HG02642 (cell line): ENCODE measurements at regions not wholly inside any gene's neighbourhood (a gene's known extent, or its start where the extent isn't known, plus 50 kb on each side); places are given as distances from the start of the nearest gene placed in this dataset.
"Not testable (repeated sequence)": the region's sequence is repeated elsewhere in the genome, so short reads cannot be mapped to it uniquely, and the experiment has no call there.

ENCODE experiments used
- ATAC-seq: cut with Tn5 transposase; IDR thresholded peaks from one replicate; pipeline ENCODE4 v1.9.1; 2021; ENCODE audit warnings: mild to moderate bottlenecking; ENCODE audit not compliant: unreplicated experiment, poor library complexity

DNA sequence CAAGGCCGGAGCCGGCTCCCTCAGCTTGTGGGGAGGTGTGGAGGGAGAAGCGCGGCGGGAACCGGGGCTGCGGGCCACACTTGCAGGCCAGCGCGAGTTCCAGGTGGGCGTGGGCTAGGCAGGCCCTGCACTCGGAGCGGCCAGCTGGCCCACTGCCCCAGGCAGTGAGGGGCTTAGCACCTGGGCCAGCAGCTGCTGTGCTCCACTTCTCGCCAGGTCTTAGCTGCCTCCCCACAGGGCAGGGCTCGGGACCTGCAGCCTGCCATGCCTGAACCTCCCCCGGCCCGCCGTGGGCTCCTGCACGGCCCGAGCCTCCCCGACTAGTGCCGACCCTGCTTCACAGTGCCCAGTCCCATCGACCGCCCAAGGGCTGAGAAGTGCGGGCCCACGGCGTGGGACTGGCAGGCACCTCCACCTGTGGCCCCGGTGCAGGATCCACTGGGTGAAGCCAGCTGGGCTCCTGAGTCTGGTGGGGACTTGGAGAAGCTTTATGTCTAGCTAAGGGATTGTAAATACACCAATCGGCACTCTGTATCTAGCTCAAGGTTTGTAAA lies 131.8 kb downstream of the KDR start:
- ATAC-seq = not testable (repeated sequence)

DNA sequence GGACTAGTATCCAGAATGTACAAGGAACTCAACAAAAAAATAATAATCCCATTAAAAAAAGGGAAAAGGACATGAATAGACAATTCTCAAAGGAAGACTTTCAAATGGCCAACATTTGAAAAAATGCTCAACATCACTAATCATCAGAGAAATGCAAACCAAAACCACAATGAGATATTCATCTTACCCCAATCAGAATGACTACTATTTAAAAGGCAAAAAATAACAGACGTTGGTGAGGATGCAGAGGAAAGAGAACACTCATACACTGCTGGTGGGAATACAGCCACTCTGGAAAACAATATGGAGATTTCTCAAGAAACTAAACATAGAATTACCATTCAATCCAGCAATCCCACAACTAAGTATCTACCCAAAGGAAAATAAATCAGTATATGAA lies 133.1 kb downstream of the KDR start:
- no peak for ATAC-seq

DNA sequence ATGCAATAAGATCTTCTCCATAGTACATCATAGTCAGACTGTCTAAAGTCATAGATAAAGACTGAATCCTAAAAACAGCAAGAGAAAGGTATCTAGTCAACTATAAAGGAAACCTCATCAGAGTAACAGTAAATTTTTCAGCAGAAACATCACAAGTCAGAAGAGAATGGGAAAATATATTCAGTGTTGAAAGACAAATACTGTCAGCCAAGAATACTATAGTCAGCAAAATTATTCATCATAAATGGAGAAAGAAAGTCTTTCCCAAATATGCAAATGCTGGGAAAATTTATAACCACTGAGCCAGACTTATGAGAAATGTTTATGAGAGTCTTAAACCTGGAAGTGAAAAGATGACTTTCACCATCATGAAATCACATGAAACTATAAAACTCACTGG lies 136.7 kb downstream of the KDR start:
- no peak for ATAC-seq

DNA sequence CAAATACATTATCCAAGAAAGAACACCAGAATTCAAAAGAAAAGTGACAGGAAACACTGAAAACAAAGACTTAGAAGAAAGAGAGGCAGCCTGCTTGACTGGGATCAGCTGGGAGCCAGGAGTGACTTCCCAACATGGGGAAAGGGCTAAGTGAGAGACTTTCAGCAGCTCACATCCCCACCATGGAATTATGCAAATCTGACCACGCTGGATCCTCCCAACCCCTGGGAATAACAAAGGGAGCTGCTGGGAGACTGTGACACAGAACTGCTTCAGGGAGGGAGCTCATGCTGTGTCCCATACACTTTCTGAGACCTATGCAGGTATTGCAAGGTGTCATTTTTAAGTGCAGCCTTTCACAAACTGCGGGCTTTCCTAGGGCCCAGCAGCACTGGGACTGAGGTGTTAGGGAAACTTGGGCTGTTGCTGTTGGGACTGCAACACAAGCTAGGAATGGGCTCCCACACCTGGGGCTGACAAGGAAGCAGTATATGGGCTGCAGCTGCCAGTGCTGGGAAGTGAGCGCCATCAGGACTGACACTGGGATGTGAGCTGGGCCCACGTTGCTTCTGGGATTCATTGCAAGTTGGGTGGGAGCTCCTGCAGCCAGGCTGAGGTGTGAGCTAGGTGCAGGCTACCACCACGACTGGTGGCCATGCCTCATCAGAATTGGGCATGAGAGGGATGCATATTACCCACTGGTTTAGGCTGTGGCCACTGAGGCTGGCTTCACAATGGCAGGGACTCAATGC lies 139.1 kb downstream of the KDR start:
- ATAC-seq = no peak

DNA sequence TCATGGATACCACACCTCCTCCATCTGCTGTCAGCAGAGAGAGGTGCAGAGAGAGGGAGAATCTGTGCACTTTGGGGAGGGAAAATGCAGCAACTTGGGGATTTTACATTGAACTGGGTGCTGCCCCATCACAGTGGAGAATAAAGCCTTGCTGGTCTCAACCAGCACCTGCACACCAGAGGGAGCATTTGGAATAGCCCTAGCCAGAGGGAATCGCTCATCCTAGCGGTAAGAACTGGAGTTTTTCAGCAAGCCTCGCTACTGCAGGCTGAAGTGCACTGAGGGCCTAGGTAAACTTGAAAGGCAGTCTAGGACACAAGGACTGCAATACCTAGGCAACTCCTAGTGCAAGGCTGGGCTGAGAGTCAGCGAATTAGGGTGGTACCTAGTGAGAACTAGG lies 148.7 kb downstream of the KDR start:
- no peak for ATAC-seq

DNA sequence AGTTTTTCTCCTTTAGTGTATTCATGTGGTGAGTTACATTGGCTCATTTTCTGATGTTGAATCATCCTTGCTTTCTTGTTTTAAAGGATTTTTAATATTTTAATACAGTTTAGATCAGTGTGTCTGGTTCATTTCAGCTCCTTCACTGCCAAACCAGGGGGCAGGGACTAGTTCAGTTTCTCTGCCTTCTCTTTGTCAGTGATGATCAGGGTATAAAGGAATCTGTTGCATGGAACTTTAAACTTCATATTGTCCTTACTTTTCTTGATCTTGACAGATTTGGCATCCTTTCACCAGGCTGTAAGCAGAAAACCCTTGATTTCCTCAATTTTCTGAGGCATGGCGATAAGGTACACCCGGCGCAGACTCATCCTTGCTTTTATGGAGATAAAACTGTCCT lies 149.4 kb downstream of the KDR start:
- ATAC-seq = no peak

DNA sequence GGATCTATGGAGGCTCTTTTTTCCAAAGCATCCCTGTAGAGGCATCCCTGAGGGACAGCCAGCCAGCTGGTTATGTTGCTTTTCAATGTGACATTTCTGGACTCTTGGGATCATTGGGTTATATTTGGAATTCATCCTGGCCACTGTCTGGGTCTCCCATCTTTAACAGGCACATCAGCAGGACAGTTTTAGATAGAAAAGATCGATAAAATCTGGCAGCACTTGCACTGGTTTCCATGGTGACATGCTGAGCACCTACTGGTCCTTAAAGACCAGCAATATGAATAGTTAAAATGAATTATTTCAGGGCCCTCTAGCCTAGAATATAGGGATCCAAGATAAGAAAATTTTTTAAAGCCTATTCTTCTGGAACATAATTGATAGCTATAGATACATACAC lies 151.6 kb downstream of the KDR start:
- ATAC-seq = no peak

DNA sequence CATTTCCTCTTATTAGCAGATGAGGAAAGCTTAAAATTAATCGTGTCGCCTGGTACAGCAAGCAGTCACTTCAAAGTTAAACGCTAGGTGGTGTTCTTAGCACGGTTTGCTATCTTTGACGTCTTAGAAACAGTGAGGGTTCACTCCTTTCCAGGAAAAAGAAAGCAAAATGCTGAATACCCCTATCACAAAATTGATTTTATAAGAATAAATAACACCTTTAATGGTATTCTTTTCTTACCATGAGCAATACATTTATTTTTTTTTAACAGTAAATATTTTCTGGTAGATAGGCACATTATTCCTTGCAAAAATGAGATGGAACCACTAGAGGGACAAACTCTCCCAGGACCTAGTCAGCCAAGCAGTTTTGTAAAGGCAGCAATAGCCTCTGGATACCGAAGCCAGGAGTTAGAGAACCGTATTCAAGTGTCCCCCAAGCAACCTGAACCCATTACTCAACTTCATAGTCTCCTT lies 153.9 kb downstream of the KDR start:
- peak; percentile 64 for ATAC-seq

DNA sequence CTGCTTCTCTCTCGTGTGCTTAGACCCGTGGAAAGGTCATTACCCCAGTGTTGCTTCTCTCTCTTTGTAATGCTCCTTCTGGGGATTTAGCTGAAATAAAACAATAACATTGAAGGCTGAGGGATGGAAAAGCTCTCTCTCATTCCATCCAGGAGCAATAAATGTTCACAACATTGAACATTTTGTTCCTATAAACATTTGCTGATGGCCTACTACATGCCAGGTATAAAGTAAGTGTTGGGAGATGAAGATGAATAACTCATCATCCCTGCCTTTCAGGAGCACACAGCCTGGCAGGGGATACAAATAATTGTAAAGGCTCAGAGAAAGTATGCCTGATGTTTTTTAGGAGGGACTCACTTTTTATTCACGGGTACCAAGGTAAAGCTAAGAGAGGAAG lies 158.1 kb downstream of the KDR start:
- no peak for ATAC-seq

DNA sequence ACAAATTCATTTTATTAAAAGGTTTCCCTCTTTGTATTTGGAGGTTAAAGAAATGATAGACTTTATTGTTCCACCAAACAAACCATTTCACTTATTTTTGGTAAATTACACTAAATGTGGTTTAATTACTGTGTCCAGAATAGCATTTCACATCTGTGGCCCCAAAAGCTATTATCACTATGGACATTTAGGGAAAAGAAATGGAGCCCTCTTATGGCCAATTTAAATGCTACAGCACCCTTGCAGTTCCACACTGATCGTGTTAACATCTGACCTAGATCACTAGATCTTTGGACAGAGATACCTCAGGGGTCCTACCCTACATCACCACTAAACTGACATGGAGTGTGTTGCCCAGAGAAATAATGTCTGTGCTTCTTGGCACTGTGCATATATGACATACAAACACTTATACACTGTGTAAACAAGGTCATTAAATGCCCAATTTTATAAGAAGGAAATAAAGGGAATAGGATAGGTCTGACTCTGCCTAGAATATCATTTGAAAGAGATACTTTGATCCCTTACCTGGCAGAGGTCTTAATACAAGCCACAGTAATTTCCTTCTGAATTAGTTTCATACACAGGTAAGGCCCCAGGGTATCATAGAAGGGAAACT lies 163.9 kb downstream of the KDR start:
- no peak for ATAC-seq

DNA sequence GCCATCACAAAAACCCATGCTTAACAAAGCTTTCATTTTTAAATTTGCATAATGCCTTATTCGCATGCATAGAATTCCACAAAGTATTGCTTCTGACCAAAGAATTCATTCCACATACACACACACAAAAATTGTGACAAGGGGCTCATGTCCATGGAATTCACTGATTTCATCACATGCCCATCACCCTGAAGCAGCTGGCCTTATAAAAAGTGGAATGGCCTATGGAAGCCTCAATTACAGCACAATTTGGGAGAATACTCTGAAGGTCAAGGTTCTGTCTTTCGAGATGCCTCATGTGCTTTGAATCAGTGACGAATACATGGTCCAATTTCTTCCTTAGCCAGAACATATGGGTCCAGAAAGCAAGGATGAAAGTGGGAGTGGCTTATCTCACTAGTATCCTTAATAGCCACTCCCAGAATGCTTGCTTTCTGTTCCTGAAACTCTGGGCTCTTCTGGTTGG lies 165.7 kb downstream of the KDR start:
- no peak for ATAC-seq

DNA sequence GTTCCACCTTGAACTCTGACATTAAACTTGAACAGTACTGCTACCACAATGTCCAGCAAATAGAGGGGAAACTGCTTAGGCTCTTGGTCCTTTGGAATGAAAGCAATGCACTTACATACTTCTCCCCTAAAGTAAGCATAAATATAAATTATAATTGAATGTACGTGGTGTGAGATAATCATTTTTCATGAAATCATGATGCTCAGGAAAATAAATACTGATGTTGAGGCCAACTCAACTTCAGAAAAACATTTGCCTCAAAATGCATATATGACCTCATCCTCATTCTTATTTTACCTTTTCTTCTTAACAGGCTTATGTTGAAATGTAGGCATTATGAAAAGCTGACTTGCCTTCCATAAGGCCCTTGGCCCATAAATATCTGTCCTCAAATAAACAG lies 166.3 kb downstream of the KDR start:
- ATAC-seq = no peak

DNA sequence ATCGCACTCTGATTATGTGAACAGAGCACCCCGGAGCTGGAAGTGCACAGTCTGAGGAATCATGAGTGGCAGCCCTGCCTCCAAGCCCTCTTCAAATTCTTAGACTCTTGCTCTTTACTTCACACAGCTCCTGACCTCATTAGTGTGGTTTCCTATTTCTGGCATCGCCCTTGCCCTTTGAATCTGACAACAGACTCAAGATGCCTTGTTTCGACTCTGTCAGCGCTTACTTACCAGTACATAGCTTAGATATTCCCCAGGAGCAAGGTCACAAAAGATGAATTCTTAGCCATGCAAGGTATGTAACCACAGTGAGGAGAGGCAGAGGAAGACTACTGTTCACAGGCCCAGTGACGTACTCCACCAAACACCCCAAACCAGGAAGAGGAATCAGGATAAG lies 167.2 kb downstream of the KDR start:
- no peak for ATAC-seq

DNA sequence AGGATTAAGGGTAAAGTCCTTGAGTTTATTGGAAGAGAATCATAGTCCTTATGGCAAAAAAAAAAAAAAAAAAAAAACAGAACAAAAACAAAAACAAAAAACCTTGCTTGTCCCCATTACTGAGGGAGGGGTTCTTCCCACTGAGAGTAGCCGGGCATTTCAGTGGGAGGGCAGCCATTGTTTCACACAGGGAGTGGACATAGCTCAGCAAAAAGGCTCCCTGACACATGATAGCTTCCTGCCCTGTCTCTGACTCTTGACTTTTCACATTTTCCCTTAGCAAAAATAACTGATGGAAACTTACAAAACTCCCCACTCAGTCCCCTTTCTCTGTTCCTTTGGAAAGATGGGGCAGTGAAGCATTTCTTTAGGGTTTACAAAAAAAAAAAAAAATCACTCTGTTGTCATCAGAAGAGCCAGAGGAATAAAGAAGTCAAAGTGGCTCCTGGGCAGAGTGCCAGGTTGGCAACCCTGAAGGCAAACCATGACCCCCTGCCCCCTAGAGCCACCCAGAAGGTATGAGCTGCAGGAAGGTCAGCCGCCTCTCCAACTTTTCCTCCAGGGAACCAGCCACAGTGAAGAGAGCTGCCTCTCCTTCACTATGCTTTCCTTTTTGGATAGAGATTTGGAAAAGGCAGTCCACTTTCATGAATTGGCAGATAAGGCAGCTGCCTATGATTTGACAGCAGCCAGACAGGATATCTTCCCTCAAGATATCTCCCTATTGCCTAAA lies 170.6 kb downstream of the KDR start:
- ATAC-seq = no peak

DNA sequence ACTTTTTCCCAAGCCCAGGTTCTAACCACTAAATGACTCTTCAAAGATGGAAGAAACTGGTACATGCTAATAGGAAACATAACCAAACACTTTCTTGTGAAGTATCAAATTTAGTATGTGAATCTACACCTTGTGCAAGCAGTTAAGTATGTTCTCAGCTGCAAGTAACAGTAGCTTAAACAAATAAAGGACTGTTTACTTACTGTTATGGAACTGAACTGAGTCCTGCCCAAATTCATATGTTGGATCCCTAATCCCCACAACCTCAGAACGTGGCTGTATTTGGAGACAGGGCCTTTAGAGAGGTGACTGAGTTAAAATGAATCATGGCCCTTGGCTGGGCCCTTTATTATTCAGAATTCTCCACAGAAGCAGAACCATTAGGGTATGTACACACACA lies 178.7 kb downstream of the KDR start:
- ATAC-seq = no peak

DNA sequence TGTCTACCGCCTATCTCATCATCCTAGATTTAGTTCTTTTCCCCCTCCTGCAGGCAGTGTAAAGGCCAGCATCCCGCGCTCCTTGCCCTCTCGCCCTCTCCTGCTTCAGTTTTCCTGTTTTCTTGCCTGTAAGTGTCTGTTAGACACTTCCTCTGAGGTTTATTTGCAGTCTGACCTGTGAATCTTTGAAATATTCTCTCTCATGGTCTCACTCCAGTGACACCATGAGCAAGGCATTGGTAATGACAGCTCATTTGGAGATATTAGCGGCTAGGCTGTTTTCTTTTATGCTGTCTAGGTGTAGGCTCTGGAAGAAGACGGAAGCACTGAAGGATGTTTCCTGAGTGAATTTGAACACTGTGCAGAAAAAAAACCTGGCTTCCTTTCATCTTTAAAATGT lies 179.6 kb downstream of the KDR start:
- no peak for ATAC-seq

DNA sequence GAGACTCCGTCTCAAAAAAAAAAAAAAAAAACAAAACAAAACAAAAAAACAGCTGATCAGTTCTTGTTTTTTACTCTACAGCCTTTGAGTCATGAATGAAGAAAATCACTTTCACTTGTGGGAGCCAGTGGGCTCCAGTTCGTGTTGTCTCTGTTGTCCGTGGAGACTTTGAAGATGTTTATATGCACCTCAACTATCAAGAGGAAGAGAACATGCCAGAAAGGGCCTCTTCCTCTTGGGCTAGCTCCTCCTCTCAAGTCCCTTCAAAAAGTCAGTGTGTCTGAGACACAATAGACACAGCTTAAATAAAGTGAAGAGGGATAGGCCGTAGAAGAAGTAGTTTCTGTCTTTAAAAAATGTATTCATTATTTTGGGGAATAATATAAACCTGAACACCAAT lies 182.7 kb downstream of the KDR start:
- ATAC-seq = no peak

DNA sequence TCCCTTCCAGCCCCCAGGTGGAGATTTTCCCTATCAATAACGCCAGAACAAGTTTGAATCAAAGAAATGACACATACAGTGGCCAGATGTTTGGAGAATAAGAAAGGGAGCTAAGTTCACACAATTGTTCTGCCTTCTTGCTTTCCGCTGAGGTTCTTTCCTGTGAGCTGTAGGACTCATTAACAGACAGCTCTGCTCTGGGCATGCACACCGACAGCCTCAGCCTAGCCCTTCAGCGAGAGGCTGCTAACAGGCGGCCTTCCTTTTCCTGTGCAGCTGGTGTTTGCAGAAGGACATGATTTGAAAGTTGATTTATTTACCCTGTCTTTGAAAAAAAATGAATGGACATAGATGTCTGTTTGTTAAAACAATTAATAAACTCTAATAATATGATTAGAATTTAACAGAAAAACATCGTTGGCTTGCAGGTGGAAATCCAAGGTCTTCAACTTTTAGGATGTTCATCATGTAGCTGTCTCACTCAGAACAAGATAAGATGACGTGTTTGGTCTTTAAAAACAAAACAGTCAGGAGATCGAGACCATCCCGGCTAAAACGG lies 183.3 kb downstream of the KDR start:
- peak; percentile 75 for ATAC-seq

DNA sequence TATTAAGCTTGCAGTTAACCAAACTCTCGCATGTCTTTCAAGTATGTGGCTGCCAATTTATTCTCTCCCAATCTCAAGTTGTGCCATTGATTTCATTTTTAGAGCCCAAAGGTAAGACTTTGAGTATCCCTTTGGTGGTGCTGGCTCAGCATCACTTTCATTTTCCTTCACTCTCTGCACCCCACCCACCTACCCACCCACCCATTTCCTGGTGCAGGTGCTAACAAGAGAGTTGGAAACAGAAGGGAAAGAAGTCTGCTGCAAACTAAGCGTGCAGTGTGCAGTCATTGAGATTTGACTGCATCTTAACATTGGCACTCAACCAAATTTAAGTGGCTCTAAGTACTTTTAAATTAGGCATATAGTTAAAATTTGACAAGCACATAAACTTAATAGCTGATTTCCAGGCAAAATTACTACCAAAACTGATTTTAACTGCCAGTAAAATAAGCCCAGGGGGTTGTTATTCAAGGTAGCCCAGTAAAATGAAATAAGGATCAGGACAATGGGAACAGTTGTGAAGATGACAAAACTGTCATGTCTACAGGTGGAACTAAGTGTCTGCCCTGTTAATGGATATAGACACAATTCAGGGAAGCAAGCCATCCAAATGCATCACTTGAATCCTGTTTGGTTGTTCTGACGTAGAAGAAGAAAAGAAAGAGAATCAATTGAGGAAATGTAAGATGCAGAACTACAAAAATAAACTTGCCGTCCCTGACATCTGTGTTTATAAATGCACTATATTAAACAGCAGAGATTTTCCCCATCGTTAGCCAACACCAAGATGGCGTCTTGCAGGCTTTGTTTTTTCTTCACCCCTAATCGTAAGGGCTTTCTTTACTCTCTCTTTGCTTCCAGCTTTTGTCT lies 184.2 kb downstream of the KDR start:
- no peak for ATAC-seq

DNA sequence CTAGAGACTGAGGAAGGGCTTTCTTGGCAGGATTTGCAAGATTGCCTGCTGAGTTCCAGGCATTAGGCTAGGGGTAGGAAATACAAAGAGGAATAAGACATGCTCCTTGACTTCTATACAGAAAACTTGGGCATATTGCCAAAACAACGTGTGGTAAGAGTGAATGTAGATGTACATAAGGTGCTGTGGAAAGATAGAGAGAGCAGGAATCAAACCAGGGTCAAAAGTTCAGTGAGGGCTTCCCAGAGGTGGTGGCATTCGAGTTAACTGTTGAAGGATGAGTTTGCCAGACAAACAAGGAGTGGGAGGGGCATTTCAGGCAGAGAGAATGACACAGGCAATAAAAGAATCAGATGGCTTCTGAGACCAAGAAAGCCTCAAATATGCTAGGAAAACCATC lies 187.9 kb downstream of the KDR start:
- ATAC-seq = no peak
